ENCODE measurements at regions not wholly inside any gene's neighbourhood (a gene's known extent, or its start where the extent isn't known, plus 50 kb on each side); places are given as distances from the start of the nearest gene placed in this dataset.

DNA sequence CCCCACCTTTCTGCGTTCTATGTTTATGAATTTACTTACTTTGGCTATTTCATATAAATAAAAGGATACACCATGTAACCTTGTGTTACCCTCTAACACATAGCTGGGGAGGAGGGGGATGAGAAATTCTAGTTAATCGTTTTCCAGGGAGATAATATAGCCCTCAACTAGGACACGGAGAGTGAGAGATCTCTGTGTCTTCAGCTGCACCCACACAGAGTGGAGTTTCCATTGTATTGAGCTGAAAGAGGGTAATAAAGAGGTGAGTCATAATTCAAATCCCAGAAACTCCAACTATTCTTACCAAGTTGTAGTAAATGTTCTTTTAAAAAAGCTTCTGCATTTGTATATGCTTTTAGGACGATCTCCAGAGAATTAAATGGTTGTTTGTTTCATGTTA, 110.1 kb upstream of the SULT1C3 start:
- H3K27ac ChIP-seq (ENCODE audit: control insufficient read depth, insufficient read depth, low read length) = no peak overlapping the region
- no peaks in the 10 kb centered on the region for H3K9me3 ChIP-seq (ENCODE audit: control insufficient read depth, low read depth, low read length)
- FAIRE-seq (no peak), DNase-seq (ENCODE audit: low read depth, low spot score) (no peak)
- no peak overlapping the region for H3K4me2 ChIP-seq (ENCODE audit: control insufficient read depth, extremely low read depth, insufficient read depth, low read depth, low read length)
- no peaks in the 10 kb centered on the region for H3K36me3 ChIP-seq (ENCODE audit: control insufficient read depth in 2 of 2, extremely low read depth in 1 of 2, insufficient read depth in 2 of 2, low read length in 2 of 2)
- H4K20me1 ChIP-seq (ENCODE audit: control insufficient read depth, extremely low read depth, insufficient read depth, low read length) = no peaks in the 10 kb centered on the region
- H2AFZ ChIP-seq (ENCODE audit: control insufficient read depth, low read length) = no peak overlapping the region
- H3K4me3 ChIP-seq (ENCODE audit: control insufficient read depth in 2 of 3, extremely low read depth in 1 of 3, insufficient read depth in 2 of 3, low read depth in 1 of 3, low read length in 3 of 3) = no peak overlapping the region
- TF ChIP-seq, protein P1, sequence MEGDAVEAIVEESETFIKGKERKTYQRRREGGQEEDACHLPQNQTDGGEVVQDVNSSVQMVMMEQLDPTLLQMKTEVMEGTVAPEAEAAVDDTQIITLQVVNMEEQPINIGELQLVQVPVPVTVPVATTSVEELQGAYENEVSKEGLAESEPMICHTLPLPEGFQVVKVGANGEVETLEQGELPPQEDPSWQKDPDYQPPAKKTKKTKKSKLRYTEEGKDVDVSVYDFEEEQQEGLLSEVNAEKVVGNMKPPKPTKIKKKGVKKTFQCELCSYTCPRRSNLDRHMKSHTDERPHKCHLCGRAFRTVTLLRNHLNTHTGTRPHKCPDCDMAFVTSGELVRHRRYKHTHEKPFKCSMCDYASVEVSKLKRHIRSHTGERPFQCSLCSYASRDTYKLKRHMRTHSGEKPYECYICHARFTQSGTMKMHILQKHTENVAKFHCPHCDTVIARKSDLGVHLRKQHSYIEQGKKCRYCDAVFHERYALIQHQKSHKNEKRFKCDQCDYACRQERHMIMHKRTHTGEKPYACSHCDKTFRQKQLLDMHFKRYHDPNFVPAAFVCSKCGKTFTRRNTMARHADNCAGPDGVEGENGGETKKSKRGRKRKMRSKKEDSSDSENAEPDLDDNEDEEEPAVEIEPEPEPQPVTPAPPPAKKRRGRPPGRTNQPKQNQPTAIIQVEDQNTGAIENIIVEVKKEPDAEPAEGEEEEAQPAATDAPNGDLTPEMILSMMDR (optimal IDR thresholded peaks at IDR 0.05 in 1 of 3, IDR thresholded peaks at IDR 0.05 in 1 of 3, conservative IDR thresholded peaks at IDR 0.05 in 1 of 3; ENCODE audit: extremely low read depth in 1 of 3, insufficient read depth in 2 of 3, low read length in 3 of 3) = no peak
- no peak for TF ChIP-seq EZH2 (IDR thresholded peaks at IDR 0.05; ENCODE audit: low read length)
- H3K79me2 ChIP-seq (ENCODE audit: control insufficient read depth, insufficient read depth, low read length) = no peaks in the 10 kb centered on the region
- H3K9ac ChIP-seq (ENCODE audit: control insufficient read depth, extremely low read depth, insufficient read depth, low read length) = no peak overlapping the region
- H3K4me1 ChIP-seq (ENCODE audit: control insufficient read depth, extremely low read depth, insufficient read depth, low read length) = no peaks in the 10 kb centered on the region
- no peaks in the 10 kb centered on the region for H3K27me3 ChIP-seq (ENCODE audit: control insufficient read depth, extremely low read depth, insufficient read depth, low read length)
- H3K9me1 ChIP-seq (ENCODE audit: control insufficient read depth, extremely low read depth, insufficient read depth, low read length) = no peaks in the 10 kb centered on the region
- dilution Hi-C loops (cut with MboI; ENCODE audit: extremely low pct_ligation_motif_present, low sequenced_read_pairs) = no loop called here

DNA sequence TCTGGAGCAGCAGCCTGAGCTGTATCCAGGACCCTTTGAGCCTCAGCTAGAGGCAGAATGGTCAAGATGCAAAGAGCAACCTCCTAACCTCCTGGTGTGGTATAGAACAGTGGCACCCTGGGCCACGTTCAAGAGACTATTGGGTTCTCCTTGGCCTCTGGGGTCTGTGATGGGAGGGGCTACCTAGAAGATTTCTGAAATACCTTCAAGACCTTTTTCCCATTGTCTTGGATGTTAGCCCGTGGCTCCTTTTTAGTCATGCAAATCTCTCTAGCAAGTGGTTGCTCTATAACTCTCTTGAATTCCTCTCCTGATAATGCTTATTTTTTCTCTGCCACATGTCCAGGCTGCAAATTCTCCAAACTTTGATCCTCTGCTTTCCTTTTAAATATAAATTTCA, 106.3 kb upstream of the SULT1C3 start:
- H3K9me3 ChIP-seq (ENCODE audit: control insufficient read depth, low read depth, low read length) = no peaks in the 10 kb centered on the region
- no peak overlapping the region for H3K27ac ChIP-seq (ENCODE audit: control insufficient read depth, insufficient read depth, low read length)
- DNase-seq (ENCODE audit: low read depth, low spot score) (no peak), FAIRE-seq (no peak)
- H3K4me2 ChIP-seq (ENCODE audit: control insufficient read depth, extremely low read depth, insufficient read depth, low read depth, low read length) = no peak overlapping the region
- no peaks in the 10 kb centered on the region for H3K9me1 ChIP-seq (ENCODE audit: control insufficient read depth, extremely low read depth, insufficient read depth, low read length)
- no peaks in the 10 kb centered on the region for H3K27me3 ChIP-seq (ENCODE audit: control insufficient read depth, extremely low read depth, insufficient read depth, low read length)
- no peak overlapping the region for H3K9ac ChIP-seq (ENCODE audit: control insufficient read depth, extremely low read depth, insufficient read depth, low read length)
- H4K20me1 ChIP-seq (ENCODE audit: control insufficient read depth, extremely low read depth, insufficient read depth, low read length) = no peaks in the 10 kb centered on the region
- H3K4me1 ChIP-seq (ENCODE audit: control insufficient read depth, extremely low read depth, insufficient read depth, low read length) = no peaks in the 10 kb centered on the region
- no peaks in the 10 kb centered on the region for H3K79me2 ChIP-seq (ENCODE audit: control insufficient read depth, insufficient read depth, low read length)
- no peak for TF ChIP-seq EZH2 (IDR thresholded peaks at IDR 0.05; ENCODE audit: low read length)
- TF ChIP-seq, protein P1 (optimal IDR thresholded peaks at IDR 0.05 in 1 of 3, IDR thresholded peaks at IDR 0.05 in 1 of 3, conservative IDR thresholded peaks at IDR 0.05 in 1 of 3; ENCODE audit: extremely low read depth in 1 of 3, insufficient read depth in 2 of 3, low read length in 3 of 3) = no peak
- H2AFZ ChIP-seq (ENCODE audit: control insufficient read depth, low read length) = no peak overlapping the region
- dilution Hi-C loops (cut with MboI; ENCODE audit: extremely low pct_ligation_motif_present, low sequenced_read_pairs) = no loop called here
- H3K36me3 ChIP-seq (ENCODE audit: control insufficient read depth in 2 of 2, extremely low read depth in 1 of 2, insufficient read depth in 2 of 2, low read length in 2 of 2) = no peaks in the 10 kb centered on the region
- H3K4me3 ChIP-seq (ENCODE audit: control insufficient read depth in 2 of 3, extremely low read depth in 1 of 3, insufficient read depth in 2 of 3, low read depth in 1 of 3, low read length in 3 of 3) = no peak overlapping the region
